ENCODE measurements at regions not wholly inside any gene's neighbourhood (a gene's known extent, or its start where the extent isn't known, plus 50 kb on each side); places are given as distances from the start of the nearest gene placed in this dataset.

DNA sequence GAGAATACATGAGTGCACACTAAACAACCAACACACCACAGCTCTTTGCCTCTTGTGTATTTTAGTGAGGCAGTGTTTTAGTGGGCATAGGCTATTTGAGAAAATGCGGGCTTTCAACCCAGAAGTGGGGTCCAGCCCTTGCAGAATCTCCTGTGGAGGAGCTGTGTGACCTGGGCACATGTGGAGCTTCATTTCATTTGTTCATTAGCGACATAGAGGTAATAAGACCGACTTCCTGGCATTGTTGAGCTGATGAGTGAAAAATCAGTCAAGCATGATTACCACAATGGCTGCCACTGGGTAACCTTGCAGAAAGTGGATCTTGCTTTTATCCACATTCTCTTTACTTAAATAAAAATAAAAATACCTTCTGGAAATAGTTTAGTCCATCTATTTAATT is 923.5 kb downstream of the BCL11B start:
- H3K4me3 ChIP-seq (ENCODE audit: control insufficient read depth, low read depth, low read length) = no peak overlapping the region
- TF ChIP-seq, protein P1, sequence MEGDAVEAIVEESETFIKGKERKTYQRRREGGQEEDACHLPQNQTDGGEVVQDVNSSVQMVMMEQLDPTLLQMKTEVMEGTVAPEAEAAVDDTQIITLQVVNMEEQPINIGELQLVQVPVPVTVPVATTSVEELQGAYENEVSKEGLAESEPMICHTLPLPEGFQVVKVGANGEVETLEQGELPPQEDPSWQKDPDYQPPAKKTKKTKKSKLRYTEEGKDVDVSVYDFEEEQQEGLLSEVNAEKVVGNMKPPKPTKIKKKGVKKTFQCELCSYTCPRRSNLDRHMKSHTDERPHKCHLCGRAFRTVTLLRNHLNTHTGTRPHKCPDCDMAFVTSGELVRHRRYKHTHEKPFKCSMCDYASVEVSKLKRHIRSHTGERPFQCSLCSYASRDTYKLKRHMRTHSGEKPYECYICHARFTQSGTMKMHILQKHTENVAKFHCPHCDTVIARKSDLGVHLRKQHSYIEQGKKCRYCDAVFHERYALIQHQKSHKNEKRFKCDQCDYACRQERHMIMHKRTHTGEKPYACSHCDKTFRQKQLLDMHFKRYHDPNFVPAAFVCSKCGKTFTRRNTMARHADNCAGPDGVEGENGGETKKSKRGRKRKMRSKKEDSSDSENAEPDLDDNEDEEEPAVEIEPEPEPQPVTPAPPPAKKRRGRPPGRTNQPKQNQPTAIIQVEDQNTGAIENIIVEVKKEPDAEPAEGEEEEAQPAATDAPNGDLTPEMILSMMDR (IDR thresholded peaks at IDR 0.05; ENCODE audit: control insufficient read depth, insufficient read depth, low read depth, low read length, missing control alignments) = no peak
- no peak for DNase-seq (ENCODE audit: low read depth)

- H3K4me3 ChIP-seq (ENCODE audit: control insufficient read depth, low read depth, low read length) = no peak overlapping the region
- no peak for DNase-seq (ENCODE audit: low read depth)
- TF ChIP-seq, protein P1 (IDR thresholded peaks at IDR 0.05; ENCODE audit: control insufficient read depth, insufficient read depth, low read depth, low read length, missing control alignments) = no peak
Observed at GRCh38 chr14:98350213-98350612, 921.8 kb downstream of the BCL11B start.

- no peak for DNase-seq (ENCODE audit: low read depth)
- no peak overlapping the region for H3K4me3 ChIP-seq (ENCODE audit: control insufficient read depth, low read depth, low read length)
- TF ChIP-seq, protein P1 (IDR thresholded peaks at IDR 0.05; ENCODE audit: control insufficient read depth, insufficient read depth, low read depth, low read length, missing control alignments) = no peak
Observed at GRCh38 chr14:98364961-98365360, 907.0 kb downstream of the BCL11B start.

DNA sequence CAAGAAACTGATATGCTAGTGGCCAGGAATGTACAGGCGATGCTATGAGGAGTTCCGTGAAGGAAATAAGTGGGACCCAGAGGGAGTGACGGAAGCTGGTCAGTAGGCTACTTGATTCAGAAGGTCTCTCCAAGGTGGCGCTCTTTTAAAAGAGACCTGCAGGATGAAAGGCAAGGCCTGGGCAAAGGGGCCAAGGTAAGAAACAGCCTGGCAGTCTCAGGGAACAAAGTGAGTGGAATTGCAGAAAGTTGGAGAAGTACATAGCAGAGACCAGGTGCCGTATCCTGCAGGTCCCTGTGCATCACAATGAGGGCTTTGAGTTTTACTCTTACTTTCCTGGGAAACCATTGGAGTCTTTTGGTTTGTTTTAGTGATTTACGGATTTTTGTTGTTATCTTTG is 905.6 kb downstream of the BCL11B start:
- no peak overlapping the region for H3K4me3 ChIP-seq (ENCODE audit: control insufficient read depth, low read depth, low read length)
- no peak for DNase-seq (ENCODE audit: low read depth)
- TF ChIP-seq, protein P1 (IDR thresholded peaks at IDR 0.05; ENCODE audit: control insufficient read depth, insufficient read depth, low read depth, low read length, missing control alignments) = no peak

- DNase-seq (ENCODE audit: low read depth) = no peak
Observed at GRCh38 chr14:98368221-98368620, 903.8 kb downstream of the BCL11B start.

DNA sequence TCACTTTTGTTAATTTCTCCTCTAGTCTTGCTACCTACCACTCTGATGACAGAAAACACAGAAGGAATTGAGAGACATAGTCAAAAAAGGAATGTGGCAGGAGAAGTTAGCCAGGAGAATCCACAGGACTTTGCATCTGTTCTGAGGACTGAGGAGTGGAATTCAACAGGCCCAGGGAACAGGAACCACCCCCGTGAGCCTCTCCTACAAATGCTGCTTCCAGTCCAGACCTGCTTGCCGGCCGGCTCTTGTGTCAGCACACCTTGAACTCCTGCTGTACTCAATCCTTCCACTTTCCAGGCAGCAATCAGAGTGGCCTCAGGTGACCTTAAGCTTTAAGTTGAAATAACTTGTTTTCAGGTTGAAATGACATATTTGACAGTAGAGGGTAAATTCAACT is 903.1 kb downstream of the BCL11B start:
- H3K4me3 ChIP-seq (ENCODE audit: control insufficient read depth, low read depth, low read length) = no peak overlapping the region
- TF ChIP-seq, protein P1 (IDR thresholded peaks at IDR 0.05; ENCODE audit: control insufficient read depth, insufficient read depth, low read depth, low read length, missing control alignments) = no peak
- DNase-seq (ENCODE audit: low read depth) = no peak

More at GRCh38 chr14:98368221-98368620, 903.8 kb downstream of the BCL11B start:
- TF ChIP-seq, protein P1 (IDR thresholded peaks at IDR 0.05; ENCODE audit: control insufficient read depth, insufficient read depth, low read depth, low read length, missing control alignments) = no peak
- no peak overlapping the region for H3K4me3 ChIP-seq (ENCODE audit: control insufficient read depth, low read depth, low read length)

DNA sequence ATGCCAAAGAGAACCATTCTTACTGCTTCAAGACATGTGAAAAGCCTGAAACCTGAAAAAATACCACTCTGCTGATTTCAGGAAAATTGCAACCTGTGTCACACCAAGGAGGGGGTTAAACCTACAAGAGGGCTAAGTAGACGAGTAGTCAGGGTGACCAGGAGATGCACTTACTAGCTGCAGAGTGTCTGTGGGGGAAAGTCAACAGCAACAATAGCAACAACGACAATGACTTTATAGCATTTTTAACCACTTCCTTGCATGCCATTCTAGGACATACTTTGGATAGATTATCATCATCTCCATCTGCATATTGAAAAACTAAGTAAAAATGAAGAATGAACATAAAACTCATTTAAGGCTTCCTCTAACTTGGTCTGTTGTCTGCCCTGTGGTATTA is 902.7 kb downstream of the BCL11B start:
- H3K4me3 ChIP-seq (ENCODE audit: control insufficient read depth, low read depth, low read length) = no peak overlapping the region
- DNase-seq (ENCODE audit: low read depth) = no peak
- TF ChIP-seq, protein P1 (IDR thresholded peaks at IDR 0.05; ENCODE audit: control insufficient read depth, insufficient read depth, low read depth, low read length, missing control alignments) = no peak

Measured in AG09309 (cell line).